ENCODE measurements at regions not wholly inside any gene's neighbourhood (a gene's known extent, or its start where the extent isn't known, plus 50 kb on each side); places are given as distances from the start of the nearest gene placed in this dataset.

GRCh38 chr5:8393240-8393639 is 524.3 kb downstream of the MTRR start:
- DNase-seq (ENCODE audit: low read depth) = no peak

- no peak for DNase-seq (ENCODE audit: low read depth)
Observed at GRCh38 chr5:8394965-8395364, 526.0 kb downstream of the MTRR start.

GRCh38 chr5:8396246-8396645 is 527.3 kb downstream of the MTRR start:
- no peak for DNase-seq (ENCODE audit: low read depth)

- no peak for DNase-seq (ENCODE audit: low read depth)
Observed at GRCh38 chr5:8396756-8397155, 527.8 kb downstream of the MTRR start.

- DNase-seq (ENCODE audit: low read depth) = no peak
Observed at GRCh38 chr5:8399471-8399870, 530.5 kb downstream of the MTRR start.

GRCh38 chr5:8408258-8408657 is 539.3 kb downstream of the MTRR start:
- no peak for DNase-seq (ENCODE audit: low read depth)

GRCh38 chr5:8410618-8411017 is 541.7 kb downstream of the MTRR start:
- DNase-seq (ENCODE audit: low read depth) = no peak

GRCh38 chr5:8413975-8414374 is 545.0 kb downstream of the MTRR start:
- DNase-seq (ENCODE audit: low read depth) = no peak

GRCh38 chr5:8417316-8418048 is 548.5 kb downstream of the MTRR start:
- DNase-seq (ENCODE audit: low read depth) = no peak

GRCh38 chr5:8418049-8418426 is 549.1 kb downstream of the MTRR start:
- DNase-seq (ENCODE audit: low read depth) = no peak

- no peak for DNase-seq (ENCODE audit: low read depth)
Observed at GRCh38 chr5:8429778-8430758, 561.1 kb downstream of the MTRR start.

- DNase-seq (ENCODE audit: low read depth) = no peak
Observed at GRCh38 chr5:8434501-8434900, 565.6 kb downstream of the MTRR start.

GRCh38 chr5:8436924-8437323 is 568.0 kb downstream of the MTRR start:
- no peak for DNase-seq (ENCODE audit: low read depth)

- DNase-seq (ENCODE audit: low read depth) = no peak
Observed at GRCh38 chr5:8445139-8445538, 576.2 kb downstream of the MTRR start.

- no peak for DNase-seq (ENCODE audit: low read depth)
Observed at GRCh38 chr5:8446179-8446578, 577.2 kb downstream of the MTRR start.

- DNase-seq (ENCODE audit: low read depth) = peak; percentile 49
Observed at GRCh38 chr5:8456846-8457186, 587.9 kb downstream of the MTRR start.

GRCh38 chr5:8457187-8458037 is 588.5 kb downstream of the MTRR start:
- DNase-seq (ENCODE audit: low read depth) = peak; percentile 99

GRCh38 chr5:8458038-8458383 is 589.1 kb downstream of the MTRR start:
- peak; percentile 16 for DNase-seq (ENCODE audit: low read depth)

- DNase-seq (ENCODE audit: low read depth) = no peak
Observed at GRCh38 chr5:8461543-8461942, 592.6 kb downstream of the MTRR start.

- no peak for DNase-seq (ENCODE audit: low read depth)
Observed at GRCh38 chr5:8462565-8462964, 593.6 kb downstream of the MTRR start.

- DNase-seq (ENCODE audit: low read depth) = no peak
Observed at GRCh38 chr5:8470489-8470888, 601.5 kb downstream of the MTRR start.

GRCh38 chr5:8471581-8471980 is 602.6 kb downstream of the MTRR start:
- DNase-seq (ENCODE audit: low read depth) = no peak

GRCh38 chr5:8473016-8473415 is 604.1 kb downstream of the MTRR start:
- DNase-seq (ENCODE audit: low read depth) = no peak

Measured in fibroblast of gingiva (primary cell).